WERI-Rb-1 (cell line): ENCODE measurements at regions not wholly inside any gene's neighbourhood (a gene's known extent, or its start where the extent isn't known, plus 50 kb on each side); places are given as distances from the start of the nearest gene placed in this dataset.

Experiments used
- DNase-seq: peaks from one replicate; pipeline ENCODE4 v3.0.0-alpha.2; 2020
- H3K27ac ChIP-seq: fragments of 250-450 bp; sonication (Bioruptor Pico); 2 replicates; pipeline ENCODE4 v1.5.1; 2020; ENCODE audit warnings: mild to moderate bottlenecking, moderate library complexity
- H3K27me3 ChIP-seq: fragments of 250-450 bp; sonication (Bioruptor Pico); 2 replicates; pipeline ENCODE4 v1.5.1; 2021; ENCODE audit warnings: mild to moderate bottlenecking, low read depth, moderate library complexity; ENCODE audit not compliant: insufficient read depth, severe bottlenecking
- H3K36me3 ChIP-seq: fragments of 250-450 bp; sonication (Bioruptor Pico); 2 replicates; pipeline ENCODE4 v1.5.1; 2020; ENCODE audit warnings: mild to moderate bottlenecking, moderate library complexity
- H3K4me3 ChIP-seq: 2 replicates; pipeline ENCODE4 v1.5.1; 2011; ENCODE audit warnings: low read depth, mild to moderate bottlenecking, control low read depth, low read length
- H3K9me3 ChIP-seq: fragments of 250-450 bp; sonication (Bioruptor Pico); 2 replicates; pipeline ENCODE4 v1.5.1; 2021; ENCODE audit warnings: mild to moderate bottlenecking, moderate library complexity; ENCODE audit not compliant: severe bottlenecking
- TF ChIP-seq, protein P1 (sequence below): IDR thresholded peaks from 2 replicates; pipeline ENCODE4 v1.5.1; 2011; ENCODE audit warnings: low read depth, mild to moderate bottlenecking, control low read depth, inconsistent platforms, low read length

DNA sequence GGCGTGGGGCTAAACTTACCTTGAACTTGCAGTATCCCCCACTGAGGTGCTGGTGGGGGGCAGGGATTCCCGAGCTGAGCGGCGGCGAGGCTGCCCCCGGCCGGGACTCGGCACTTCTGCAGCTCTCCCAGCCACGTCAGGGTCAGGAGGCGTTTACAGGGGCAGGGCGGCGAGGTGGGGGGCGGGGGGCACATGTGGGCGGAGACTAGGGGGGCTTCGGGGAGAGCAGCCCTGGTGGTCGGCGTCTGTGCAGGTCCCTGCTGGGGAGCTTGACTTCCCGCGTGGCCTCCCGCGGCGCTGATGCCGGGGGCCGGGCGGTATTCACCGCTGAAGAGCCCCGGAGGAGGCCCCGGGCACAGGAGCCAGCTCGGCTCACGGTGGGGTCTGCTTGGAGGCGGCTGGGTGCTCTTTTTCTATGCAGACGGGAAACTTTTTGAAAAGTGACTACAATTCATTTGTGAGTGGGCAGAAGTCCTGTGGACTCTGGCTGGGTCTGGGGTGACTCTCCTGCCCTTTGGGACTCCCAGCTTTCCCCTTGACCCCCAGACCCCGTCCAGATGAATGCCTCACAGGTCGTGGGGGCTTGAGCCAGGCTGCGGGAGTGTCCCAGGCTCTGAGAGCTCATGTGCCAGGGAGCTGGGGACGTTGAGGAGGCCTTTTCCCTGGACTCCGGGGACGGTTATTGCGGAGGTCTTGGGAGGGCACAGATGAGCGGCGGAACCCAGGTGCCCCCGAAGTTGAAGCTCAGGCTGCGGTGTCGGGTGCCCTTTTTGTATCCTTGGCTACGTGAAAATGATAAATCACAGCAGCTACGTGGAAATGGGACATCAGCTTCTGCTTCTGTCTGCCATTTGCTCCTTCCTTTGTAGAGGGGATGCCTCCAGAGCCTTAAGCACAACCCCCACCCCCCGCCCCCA is 75.9 kb upstream of the GATA5 start:
- TF ChIP-seq, protein P1, sequence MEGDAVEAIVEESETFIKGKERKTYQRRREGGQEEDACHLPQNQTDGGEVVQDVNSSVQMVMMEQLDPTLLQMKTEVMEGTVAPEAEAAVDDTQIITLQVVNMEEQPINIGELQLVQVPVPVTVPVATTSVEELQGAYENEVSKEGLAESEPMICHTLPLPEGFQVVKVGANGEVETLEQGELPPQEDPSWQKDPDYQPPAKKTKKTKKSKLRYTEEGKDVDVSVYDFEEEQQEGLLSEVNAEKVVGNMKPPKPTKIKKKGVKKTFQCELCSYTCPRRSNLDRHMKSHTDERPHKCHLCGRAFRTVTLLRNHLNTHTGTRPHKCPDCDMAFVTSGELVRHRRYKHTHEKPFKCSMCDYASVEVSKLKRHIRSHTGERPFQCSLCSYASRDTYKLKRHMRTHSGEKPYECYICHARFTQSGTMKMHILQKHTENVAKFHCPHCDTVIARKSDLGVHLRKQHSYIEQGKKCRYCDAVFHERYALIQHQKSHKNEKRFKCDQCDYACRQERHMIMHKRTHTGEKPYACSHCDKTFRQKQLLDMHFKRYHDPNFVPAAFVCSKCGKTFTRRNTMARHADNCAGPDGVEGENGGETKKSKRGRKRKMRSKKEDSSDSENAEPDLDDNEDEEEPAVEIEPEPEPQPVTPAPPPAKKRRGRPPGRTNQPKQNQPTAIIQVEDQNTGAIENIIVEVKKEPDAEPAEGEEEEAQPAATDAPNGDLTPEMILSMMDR = no peak
- H3K36me3 ChIP-seq = no peaks in the 10 kb centered on the region
- DNase-seq = no peak
- peaks cover 5% of the 10 kb centered on the region for H3K27me3 ChIP-seq
- no peaks in the 10 kb centered on the region for H3K9me3 ChIP-seq
- peak overlapping the region; percentile 55 for H3K4me3 ChIP-seq
- H3K27ac ChIP-seq = no peak overlapping the region

DNA sequence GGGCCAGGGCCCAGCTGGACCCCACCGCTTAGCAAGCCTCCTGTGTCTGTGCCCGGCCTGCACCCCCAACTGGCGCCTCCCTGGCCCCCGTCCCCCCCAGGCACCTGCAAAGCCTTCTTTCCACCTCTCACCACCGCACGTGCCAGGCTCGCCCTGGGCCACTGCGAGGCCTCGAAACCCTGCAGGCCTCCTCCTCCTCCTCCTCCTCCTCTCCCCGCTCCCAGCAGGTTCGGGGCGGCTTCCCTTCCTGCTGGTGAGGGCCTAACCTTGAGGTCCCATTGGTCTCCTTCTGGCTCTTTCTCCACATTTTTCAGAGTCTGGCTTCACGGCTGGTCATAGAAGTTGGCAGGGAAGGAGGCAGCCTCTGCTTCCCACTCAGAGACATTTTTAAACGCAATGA is 76.8 kb upstream of the GATA5 start:
- DNase-seq = no peak
- Histone ChIP-seq H3K9me3 (no peaks in the 10 kb centered on the region), H3K27me3 (peaks cover 5% of the 10 kb centered on the region), H3K27ac (no peak overlapping the region), H3K36me3 (no peaks in the 10 kb centered on the region), H3K4me3 (no peak overlapping the region)
- TF ChIP-seq, protein P1 = no peak

GRCh38 chr20:62553136-62553837 is 77.5 kb upstream of the GATA5 start:
- TF ChIP-seq, protein P1 = no peak
- Histone ChIP-seq H3K9me3 (no peaks in the 10 kb centered on the region), H3K4me3 (no peak overlapping the region), H3K27me3 (peaks cover 5% of the 10 kb centered on the region), H3K36me3 (no peaks in the 10 kb centered on the region), H3K27ac (no peak overlapping the region)
- no peak for DNase-seq

- H3K9me3 ChIP-seq = no peaks in the 10 kb centered on the region
- H3K27me3 ChIP-seq = peaks cover 5% of the 10 kb centered on the region
- H3K36me3 ChIP-seq = no peaks in the 10 kb centered on the region
These were observed 78.0 kb upstream of the GATA5 start for GRCh38 chr20:62553838-62554161.

DNA sequence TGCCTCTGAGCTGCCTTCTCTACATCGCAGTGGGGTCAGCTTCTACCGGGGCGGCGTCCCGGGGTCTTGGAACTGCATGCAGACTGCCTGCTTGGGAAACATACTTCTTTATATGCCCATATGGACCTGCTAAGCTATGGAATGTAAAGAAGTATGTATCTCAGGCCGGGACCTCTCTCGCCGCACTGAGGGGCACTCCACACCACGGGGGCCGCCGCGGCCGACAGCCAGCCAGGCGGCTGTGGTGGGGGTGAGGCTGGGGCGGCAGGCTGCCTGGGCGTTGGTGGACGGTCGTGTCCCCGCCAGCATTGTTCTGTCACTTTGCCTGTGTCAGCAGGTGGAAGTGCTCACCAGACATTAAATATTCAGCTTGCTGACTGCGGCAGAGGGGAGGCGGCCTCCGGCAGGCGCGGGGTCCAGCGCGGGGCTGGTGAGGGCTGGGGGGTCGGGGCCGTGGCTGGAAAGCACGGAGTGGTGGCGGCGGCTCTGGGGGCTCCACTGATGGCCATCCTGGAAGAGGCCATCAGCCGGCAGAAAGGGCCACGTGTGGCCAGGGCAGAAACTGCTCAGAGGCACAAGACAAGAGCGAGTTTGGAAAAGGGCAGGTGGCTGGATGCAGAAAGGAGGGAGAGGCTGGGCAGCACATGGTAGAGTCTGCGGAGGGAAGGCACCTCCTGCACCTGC is 78.6 kb upstream of the GATA5 start:
- Histone ChIP-seq H3K27me3 (peaks cover 5% of the 10 kb centered on the region), H3K27ac (no peak overlapping the region), H3K9me3 (no peaks in the 10 kb centered on the region), H3K4me3 (no peak overlapping the region), H3K36me3 (no peaks in the 10 kb centered on the region)
- no peak for DNase-seq
- TF ChIP-seq, protein P1 = no peak

More at GRCh38 chr20:62553838-62554161, 78.0 kb upstream of the GATA5 start:
- TF ChIP-seq, protein P1 = no peak
- Histone ChIP-seq H3K4me3 (no peak overlapping the region), H3K27ac (no peak overlapping the region)
- DNase-seq = no peak
